Parathyroid adenoma (tissue), 2 donors: ENCODE measurements at regions not wholly inside any gene's neighbourhood (a gene's known extent, or its start where the extent isn't known, plus 50 kb on each side); places are given as distances from the start of the nearest gene placed in this dataset.

ENCODE experiments used
- H2AFZ ChIP-seq: fragments of 300-600 bp; sonication (generic); one replicate; pipeline ENCODE4 v1.7.0; 2017; ENCODE audit warnings: antibody characterized with exemption, mild to moderate bottlenecking
- H3K27ac ChIP-seq: fragments of 300-600 bp; sonication (generic); one replicate; pipeline ENCODE4 v1.7.0; 2017
- H3K27me3 ChIP-seq: fragments of 300-600 bp; sonication (generic); one replicate; pipeline ENCODE4 v1.7.0; 2017; ENCODE audit warnings: low read length; ENCODE audit not compliant: control insufficient read depth, insufficient read depth
- H3K36me3 ChIP-seq: fragments of 300-600 bp; sonication (generic); one replicate; pipeline ENCODE4 v1.7.0; 2017; ENCODE audit warnings: low read length; ENCODE audit not compliant: control insufficient read depth, insufficient read depth
- H3K4me1 ChIP-seq: fragments of 300-600 bp; sonication (generic); one replicate; pipeline ENCODE4 v1.7.0; 2017; ENCODE audit warnings: control low read depth
- H3K4me2 ChIP-seq: fragments of 300-600 bp; sonication (generic); one replicate; pipeline ENCODE4 v1.7.0; 2017; ENCODE audit warnings: low read length
- H3K4me3 ChIP-seq: fragments of 300-600 bp; sonication (generic); one replicate; pipeline ENCODE4 v1.7.0; 2017; ENCODE audit warnings: low read depth, low read length
- H3K79me2 ChIP-seq: fragments of 300-600 bp; sonication (generic); one replicate; pipeline ENCODE4 v1.7.0; 2017; ENCODE audit warnings: control low read depth
- H3K9ac ChIP-seq: fragments of 300-600 bp; sonication (generic); one replicate; pipeline ENCODE4 v1.7.0; 2017; ENCODE audit warnings: mild to moderate bottlenecking
- H3K9me3 ChIP-seq: fragments of 300-600 bp; sonication (generic); one replicate; pipeline ENCODE4 v1.7.0; 2017; ENCODE audit warnings: low read length; ENCODE audit not compliant: control insufficient read depth
- CTCF ChIP-seq: fragments of 300-600 bp; sonication (generic); IDR thresholded peaks from one replicate; pipeline ENCODE4 v1.7.0; 2017; ENCODE audit warnings: antibody characterized with exemption, mild to moderate bottlenecking
- donor health status: primary hyperparathyroidism.

- no peaks in the 10 kb centered on the region for H3K4me1 ChIP-seq
- no peak overlapping the region for H3K27ac ChIP-seq
- no peak overlapping the region for H3K4me2 ChIP-seq
- H3K27me3 ChIP-seq: no peaks in the 10 kb centered on the region
- no peak overlapping the region for H2AFZ ChIP-seq
- H3K9ac ChIP-seq: no peak overlapping the region
- H3K4me3 ChIP-seq: no peak overlapping the region
- TF ChIP-seq CTCF: no peak
- H3K79me2 ChIP-seq: no peaks in the 10 kb centered on the region
- no peaks in the 10 kb centered on the region for H3K36me3 ChIP-seq
- no peaks in the 10 kb centered on the region for H3K9me3 ChIP-seq
Observed at GRCh38 chr5:36478646-36479317, 127.6 kb upstream of the SLC1A3 start.

- no peak overlapping the region for H3K27ac ChIP-seq
- H3K9ac ChIP-seq: no peak overlapping the region
- TF ChIP-seq CTCF: no peak
- H3K36me3 ChIP-seq: no peaks in the 10 kb centered on the region
- H3K4me3 ChIP-seq: no peak overlapping the region
- no peaks in the 10 kb centered on the region for H3K4me1 ChIP-seq
- no peak overlapping the region for H3K4me2 ChIP-seq
- no peaks in the 10 kb centered on the region for H3K79me2 ChIP-seq
- H2AFZ ChIP-seq: no peak overlapping the region
- no peaks in the 10 kb centered on the region for H3K9me3 ChIP-seq
- H3K27me3 ChIP-seq: no peaks in the 10 kb centered on the region
Observed at GRCh38 chr5:36481454-36482120, 124.8 kb upstream of the SLC1A3 start.

GRCh38 chr5:36482812-36483211 is 123.6 kb upstream of the SLC1A3 start:
- TF ChIP-seq CTCF: no peak
- Histone ChIP-seq H3K4me2 (no peak overlapping the region), H3K4me3 (no peak overlapping the region), H2AFZ (no peak overlapping the region), H3K9ac (no peak overlapping the region), H3K27ac (no peak overlapping the region), H3K9me3 (no peaks in the 10 kb centered on the region), H3K79me2 (no peaks in the 10 kb centered on the region), H3K36me3 (no peaks in the 10 kb centered on the region), H3K4me1 (no peaks in the 10 kb centered on the region), H3K27me3 (no peaks in the 10 kb centered on the region)

GRCh38 chr5:36489505-36489904 is 116.9 kb upstream of the SLC1A3 start:
- H3K79me2 ChIP-seq: no peaks in the 10 kb centered on the region
- no peak overlapping the region for H2AFZ ChIP-seq
- no peak overlapping the region for H3K4me2 ChIP-seq
- no peaks in the 10 kb centered on the region for H3K36me3 ChIP-seq
- H3K9ac ChIP-seq: no peak overlapping the region
- no peaks in the 10 kb centered on the region for H3K9me3 ChIP-seq
- H3K27me3 ChIP-seq: no peaks in the 10 kb centered on the region
- H3K4me1 ChIP-seq: no peaks in the 10 kb centered on the region
- no peak overlapping the region for H3K27ac ChIP-seq
- H3K4me3 ChIP-seq: no peak overlapping the region
- TF ChIP-seq CTCF: no peak

GRCh38 chr5:36491856-36492255 is 114.5 kb upstream of the SLC1A3 start:
- H3K79me2 ChIP-seq: no peaks in the 10 kb centered on the region
- no peak for TF ChIP-seq CTCF
- H3K9ac ChIP-seq: no peak overlapping the region
- no peaks in the 10 kb centered on the region for H3K36me3 ChIP-seq
- no peaks in the 10 kb centered on the region for H3K9me3 ChIP-seq
- no peaks in the 10 kb centered on the region for H3K27me3 ChIP-seq
- H2AFZ ChIP-seq: no peak overlapping the region
- H3K4me1 ChIP-seq: no peaks in the 10 kb centered on the region
- no peak overlapping the region for H3K4me2 ChIP-seq
- no peak overlapping the region for H3K4me3 ChIP-seq
- H3K27ac ChIP-seq: no peak overlapping the region
